HFF-Myc (cell line): ENCODE measurements at regions not wholly inside any gene's neighbourhood (a gene's known extent, or its start where the extent isn't known, plus 50 kb on each side); places are given as distances from the start of the nearest gene placed in this dataset.

Experiments
- DNase-seq: peaks from one replicate; pipeline ENCODE4 v3.0.0-alpha.2; 2011; ENCODE audit warnings: low read depth; ENCODE audit errors: extremely low read depth
- H3K4me3 ChIP-seq: replicated peaks from 2 replicates; pipeline ENCODE4 v1.5.1; 2011; ENCODE audit warnings: low read depth, mild to moderate bottlenecking, control low read depth, low read length
- CTCF ChIP-seq: IDR thresholded peaks from 2 replicates; pipeline ENCODE4 v1.5.1; 2012; ENCODE audit warnings: mild to moderate bottlenecking, low read depth, low read length, control low read depth; ENCODE audit errors: missing control alignments

DNA sequence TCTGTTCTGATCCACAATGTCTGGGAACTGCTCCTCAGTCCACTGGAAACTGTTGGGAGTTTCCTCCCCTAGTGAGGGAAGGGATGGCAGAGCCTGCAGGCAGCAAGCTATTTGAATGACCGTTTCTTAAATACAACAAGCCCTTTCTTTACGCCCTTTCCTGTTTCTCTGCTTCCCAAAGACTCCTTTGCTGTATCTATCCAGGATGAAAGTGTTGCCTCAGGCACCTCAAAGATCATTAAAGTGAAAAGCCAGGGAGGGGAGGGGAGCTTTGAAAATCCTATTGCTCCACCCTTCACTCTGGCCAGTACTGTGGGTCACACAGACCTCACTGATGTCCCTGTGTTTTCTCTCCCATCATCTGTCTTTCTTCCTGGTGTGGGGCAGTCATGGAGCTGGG lies 213.1 kb downstream of the RNF144B start:
- DNase-seq = no peak
- H3K4me3 ChIP-seq = no peak overlapping the region
- TF ChIP-seq CTCF = no peak

- no peak for TF ChIP-seq CTCF
- no peak overlapping the region for H3K4me3 ChIP-seq
- DNase-seq = no peak
Observed at GRCh38 chr6:18601516-18602020, 214.4 kb downstream of the RNF144B start.

GRCh38 chr6:18602931-18603330 lies 215.8 kb downstream of the RNF144B start:
- DNase-seq = no peak
- no peak overlapping the region for H3K4me3 ChIP-seq
- TF ChIP-seq CTCF = no peak

DNA sequence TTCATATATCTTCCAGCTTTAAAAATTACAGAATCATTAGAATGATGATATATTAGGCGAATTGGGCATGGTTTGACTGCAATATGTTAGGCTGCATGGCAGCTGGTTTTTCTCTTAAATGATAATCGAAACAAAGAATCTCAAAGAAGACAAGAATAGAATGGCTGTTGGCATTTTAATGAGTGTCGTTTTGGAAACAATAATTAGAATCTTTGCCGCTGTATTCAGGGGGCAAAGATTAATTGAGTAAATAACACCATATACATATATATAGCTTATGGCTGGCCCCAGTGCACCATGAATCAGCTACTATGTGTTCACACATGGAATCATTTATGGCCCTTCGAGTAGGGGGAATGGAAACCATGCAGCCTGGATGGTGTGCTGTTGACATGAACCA lies 216.2 kb downstream of the RNF144B start:
- TF ChIP-seq CTCF = no peak
- no peak for DNase-seq
- no peak overlapping the region for H3K4me3 ChIP-seq

GRCh38 chr6:18605841-18606240 lies 218.7 kb downstream of the RNF144B start:
- H3K4me3 ChIP-seq = no peak overlapping the region
- DNase-seq = no peak
- no peak for TF ChIP-seq CTCF

- DNase-seq = no peak
- no peak overlapping the region for H3K4me3 ChIP-seq
- no peak for TF ChIP-seq CTCF
Observed at GRCh38 chr6:18609715-18610114, 222.6 kb downstream of the RNF144B start.

DNA sequence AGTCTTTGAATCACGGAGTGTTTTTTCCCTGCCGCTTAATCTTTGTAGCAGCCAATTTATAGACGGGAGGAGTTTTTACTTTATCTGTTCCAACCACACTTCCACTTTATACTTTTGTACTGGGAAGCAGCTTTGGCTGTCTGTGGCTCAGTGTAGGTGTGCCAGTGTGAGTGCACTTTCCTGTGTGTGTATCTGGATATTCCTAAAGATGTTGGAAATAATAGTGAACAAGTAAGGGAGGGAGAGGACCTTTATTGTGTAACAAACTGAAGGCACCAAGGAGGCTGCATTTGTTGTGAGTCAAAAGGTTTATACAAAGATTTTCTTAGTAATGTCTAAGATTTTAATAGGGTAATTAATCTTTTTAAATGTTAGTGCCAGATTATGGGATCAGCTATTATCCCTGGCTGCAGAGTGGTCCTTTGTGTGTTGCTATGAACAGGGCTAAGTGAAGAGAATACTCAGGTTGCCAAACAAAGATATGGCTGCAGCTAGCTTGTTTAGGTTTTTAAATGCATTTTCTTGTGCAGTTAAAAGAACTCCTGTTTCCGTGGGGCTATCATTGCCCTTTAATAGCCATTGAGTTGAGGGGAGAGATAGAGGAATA lies 226.3 kb downstream of the RNF144B start:
- H3K4me3 ChIP-seq = no peak overlapping the region
- no peak for DNase-seq
- no peak for TF ChIP-seq CTCF
